MM.1S (cell line): ENCODE measurements at regions not wholly inside any gene's neighbourhood (a gene's known extent, or its start where the extent isn't known, plus 50 kb on each side); places are given as distances from the start of the nearest gene placed in this dataset.

Experiments
- EZH2 ChIP-seq: fragments of 300-600 bp; sonication (generic); optimal IDR thresholded peaks from 2 replicates; pipeline ENCODE3; 2017; ENCODE audit warnings: low read depth, mild to moderate bottlenecking, antibody characterized with exemption, low read length, mixed read lengths
- EZH2phosphoT487 ChIP-seq: fragments of 300-600 bp; sonication (generic); IDR thresholded peaks from 2 replicates; pipeline ENCODE4 v1.6.1; 2018; ENCODE audit warnings: antibody characterized with exemption, low read length
- TF ChIP-seq, protein P1 (sequence below): fragments of 300-600 bp; sonication (generic); IDR thresholded peaks from 2 replicates; pipeline ENCODE4 v1.5.1; 2016; ENCODE audit warnings: antibody characterized with exemption, low read length, mixed read lengths

- TF ChIP-seq, protein P1, sequence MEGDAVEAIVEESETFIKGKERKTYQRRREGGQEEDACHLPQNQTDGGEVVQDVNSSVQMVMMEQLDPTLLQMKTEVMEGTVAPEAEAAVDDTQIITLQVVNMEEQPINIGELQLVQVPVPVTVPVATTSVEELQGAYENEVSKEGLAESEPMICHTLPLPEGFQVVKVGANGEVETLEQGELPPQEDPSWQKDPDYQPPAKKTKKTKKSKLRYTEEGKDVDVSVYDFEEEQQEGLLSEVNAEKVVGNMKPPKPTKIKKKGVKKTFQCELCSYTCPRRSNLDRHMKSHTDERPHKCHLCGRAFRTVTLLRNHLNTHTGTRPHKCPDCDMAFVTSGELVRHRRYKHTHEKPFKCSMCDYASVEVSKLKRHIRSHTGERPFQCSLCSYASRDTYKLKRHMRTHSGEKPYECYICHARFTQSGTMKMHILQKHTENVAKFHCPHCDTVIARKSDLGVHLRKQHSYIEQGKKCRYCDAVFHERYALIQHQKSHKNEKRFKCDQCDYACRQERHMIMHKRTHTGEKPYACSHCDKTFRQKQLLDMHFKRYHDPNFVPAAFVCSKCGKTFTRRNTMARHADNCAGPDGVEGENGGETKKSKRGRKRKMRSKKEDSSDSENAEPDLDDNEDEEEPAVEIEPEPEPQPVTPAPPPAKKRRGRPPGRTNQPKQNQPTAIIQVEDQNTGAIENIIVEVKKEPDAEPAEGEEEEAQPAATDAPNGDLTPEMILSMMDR = no peak
- TF ChIP-seq EZH2 = no peak
- no peak for TF ChIP-seq EZH2phosphoT487
These were observed 69.4 kb upstream of the NAV3 start for GRCh38 chr12:77761286-77761685.
